IPS-NIHi7 (cell line): ENCODE measurements at regions not wholly inside any gene's neighbourhood (a gene's known extent, or its start where the extent isn't known, plus 50 kb on each side); places are given as distances from the start of the nearest gene placed in this dataset.

Source experiments
- DNase-seq: peaks from one replicate; pipeline ENCODE4 v3.0.0; 2012; ENCODE audit warnings: mixed read lengths; ENCODE audit errors: extremely low spot score

GRCh38 chr3:30495172-30496065 lies 111.0 kb upstream of the TGFBR2 start:
- no peak for DNase-seq

- DNase-seq = no peak
Observed at GRCh38 chr3:30496066-30496966, 110.1 kb upstream of the TGFBR2 start.

- DNase-seq = no peak
Observed at GRCh38 chr3:30498587-30498967, 107.8 kb upstream of the TGFBR2 start.

GRCh38 chr3:30500666-30501399 lies 105.6 kb upstream of the TGFBR2 start:
- DNase-seq = no peak

GRCh38 chr3:30501526-30501925 lies 104.9 kb upstream of the TGFBR2 start:
- DNase-seq = no peak

- DNase-seq = no peak
Observed at GRCh38 chr3:30502051-30502741, 104.2 kb upstream of the TGFBR2 start.

- DNase-seq = no peak
Observed at GRCh38 chr3:30502742-30503073, 103.7 kb upstream of the TGFBR2 start.

- no peak for DNase-seq
Observed at GRCh38 chr3:30503446-30503845, 103.0 kb upstream of the TGFBR2 start.

- no peak for DNase-seq
Observed at GRCh38 chr3:30504939-30505338, 101.5 kb upstream of the TGFBR2 start.

- no peak for DNase-seq
Observed at GRCh38 chr3:30505866-30506520, 100.4 kb upstream of the TGFBR2 start.

- DNase-seq = no peak
Observed at GRCh38 chr3:30508339-30508738, 98.1 kb upstream of the TGFBR2 start.

- no peak for DNase-seq
Observed at GRCh38 chr3:30510596-30510995, 95.8 kb upstream of the TGFBR2 start.

- no peak for DNase-seq
Observed at GRCh38 chr3:30511524-30512251, 94.7 kb upstream of the TGFBR2 start.

- DNase-seq = no peak
Observed at GRCh38 chr3:30512576-30512975, 93.8 kb upstream of the TGFBR2 start.

GRCh38 chr3:30513374-30514152 lies 92.8 kb upstream of the TGFBR2 start:
- DNase-seq = no peak

GRCh38 chr3:30516238-30516637 lies 90.2 kb upstream of the TGFBR2 start:
- DNase-seq = no peak

GRCh38 chr3:30518181-30518864 lies 88.1 kb upstream of the TGFBR2 start:
- DNase-seq = no peak

- no peak for DNase-seq
Observed at GRCh38 chr3:30518872-30519271, 87.5 kb upstream of the TGFBR2 start.

GRCh38 chr3:30520699-30521098 lies 85.7 kb upstream of the TGFBR2 start:
- no peak for DNase-seq
